ENCODE measurements at regions not wholly inside any gene's neighbourhood (a gene's known extent, or its start where the extent isn't known, plus 50 kb on each side); places are given as distances from the start of the nearest gene placed in this dataset.

DNA sequence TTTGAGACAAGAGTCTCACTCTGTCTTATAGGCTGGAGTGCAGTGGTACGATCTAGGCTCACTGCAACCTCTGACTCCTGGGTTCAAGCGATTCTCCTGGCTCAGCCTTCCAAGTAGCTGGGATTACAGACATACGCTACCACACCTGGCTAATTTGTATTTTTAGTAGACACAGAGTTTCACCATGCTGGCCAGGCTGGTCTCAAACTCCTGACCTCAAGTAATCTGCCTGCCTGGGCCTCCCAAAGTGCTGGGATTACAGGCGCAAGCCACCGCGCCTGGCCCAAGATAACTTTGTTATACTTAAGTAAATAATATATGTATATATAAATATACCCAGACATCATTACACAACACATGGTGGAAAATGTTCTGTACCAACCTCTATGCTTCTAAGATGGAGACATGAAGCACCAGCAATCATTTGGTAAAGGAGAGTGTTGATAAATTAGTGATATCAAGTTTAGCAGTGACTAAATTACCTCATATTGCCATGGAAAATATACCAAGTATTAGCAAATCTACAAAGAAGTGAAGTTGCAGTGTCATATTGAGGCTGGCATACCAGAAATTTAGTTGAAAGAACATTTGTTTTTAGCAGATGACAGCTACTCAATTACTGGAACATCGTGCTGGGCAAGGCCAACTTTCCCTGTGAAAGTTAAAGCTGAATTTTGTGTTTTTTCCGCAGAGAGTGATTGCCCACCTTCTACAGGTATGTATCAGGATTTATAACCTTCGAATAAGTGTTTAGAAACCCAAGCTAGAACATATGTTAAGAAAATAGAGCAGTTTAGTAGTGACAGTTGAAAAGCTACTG is 177.7 kb downstream of the MYCN start:
- TF ChIP-seq POLR2A (IDR thresholded peaks at IDR 0.05): no peak
- TF ChIP-seq, protein P1, sequence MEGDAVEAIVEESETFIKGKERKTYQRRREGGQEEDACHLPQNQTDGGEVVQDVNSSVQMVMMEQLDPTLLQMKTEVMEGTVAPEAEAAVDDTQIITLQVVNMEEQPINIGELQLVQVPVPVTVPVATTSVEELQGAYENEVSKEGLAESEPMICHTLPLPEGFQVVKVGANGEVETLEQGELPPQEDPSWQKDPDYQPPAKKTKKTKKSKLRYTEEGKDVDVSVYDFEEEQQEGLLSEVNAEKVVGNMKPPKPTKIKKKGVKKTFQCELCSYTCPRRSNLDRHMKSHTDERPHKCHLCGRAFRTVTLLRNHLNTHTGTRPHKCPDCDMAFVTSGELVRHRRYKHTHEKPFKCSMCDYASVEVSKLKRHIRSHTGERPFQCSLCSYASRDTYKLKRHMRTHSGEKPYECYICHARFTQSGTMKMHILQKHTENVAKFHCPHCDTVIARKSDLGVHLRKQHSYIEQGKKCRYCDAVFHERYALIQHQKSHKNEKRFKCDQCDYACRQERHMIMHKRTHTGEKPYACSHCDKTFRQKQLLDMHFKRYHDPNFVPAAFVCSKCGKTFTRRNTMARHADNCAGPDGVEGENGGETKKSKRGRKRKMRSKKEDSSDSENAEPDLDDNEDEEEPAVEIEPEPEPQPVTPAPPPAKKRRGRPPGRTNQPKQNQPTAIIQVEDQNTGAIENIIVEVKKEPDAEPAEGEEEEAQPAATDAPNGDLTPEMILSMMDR (IDR thresholded peaks at IDR 0.05): no peak
